HG03175 (cell line): ENCODE measurements at regions not wholly inside any gene's neighbourhood (a gene's known extent, or its start where the extent isn't known, plus 50 kb on each side); places are given as distances from the start of the nearest gene placed in this dataset.
A peak's percentile ranks its signal among the peaks of the same experiment; 100 is the strongest.

Experiments
- ATAC-seq: cut with Tn5 transposase; IDR thresholded peaks from one replicate; pipeline ENCODE4 v1.9.1; 2021; ENCODE audit warnings: mild to moderate bottlenecking, moderate library complexity; ENCODE audit not compliant: unreplicated experiment

- ATAC-seq = no peak
Measured at GRCh38 chr22:23415490-23415851, 164.6 kb downstream of the IGLL1 start.

GRCh38 chr22:23414727-23415489 is 165.2 kb downstream of the IGLL1 start:
- no peak for ATAC-seq

- ATAC-seq = no peak
Measured at GRCh38 chr22:23411739-23412138, 168.4 kb downstream of the IGLL1 start.

GRCh38 chr22:23410411-23410810 is 169.7 kb downstream of the IGLL1 start:
- no peak for ATAC-seq

- no peak for ATAC-seq
Measured at GRCh38 chr22:23409976-23410375, 170.1 kb downstream of the IGLL1 start.

- no peak for ATAC-seq
Measured at GRCh38 chr22:23408321-23408720, 171.8 kb downstream of the IGLL1 start.

GRCh38 chr22:23405366-23405851 is 174.7 kb downstream of the IGLL1 start:
- no peak for ATAC-seq

GRCh38 chr22:23404689-23405365 is 175.3 kb downstream of the IGLL1 start:
- no peak for ATAC-seq

GRCh38 chr22:23403720-23404688 is 176.1 kb downstream of the IGLL1 start:
- no peak for ATAC-seq

GRCh38 chr22:23403152-23403719 is 176.9 kb downstream of the IGLL1 start:
- no peak for ATAC-seq

- ATAC-seq = peak; percentile 59
Measured at GRCh38 chr22:23402275-23403151, 177.6 kb downstream of the IGLL1 start.

- no peak for ATAC-seq
Measured at GRCh38 chr22:23401910-23402274, 178.2 kb downstream of the IGLL1 start.

- ATAC-seq = no peak
Measured at GRCh38 chr22:23401111-23401909, 178.8 kb downstream of the IGLL1 start.

- ATAC-seq = no peak
Measured at GRCh38 chr22:23400286-23400981, 179.7 kb downstream of the IGLL1 start.

- no peak for ATAC-seq
Measured at GRCh38 chr22:23399367-23400285, 180.5 kb downstream of the IGLL1 start.

GRCh38 chr22:23398701-23399366 is 181.3 kb downstream of the IGLL1 start:
- ATAC-seq = no peak
